HCT116 (cell line): ENCODE measurements at regions not wholly inside any gene's neighbourhood (a gene's known extent, or its start where the extent isn't known, plus 50 kb on each side); places are given as distances from the start of the nearest gene placed in this dataset.
"Not testable (repeated sequence)": the region's sequence is repeated elsewhere in the genome, so short reads cannot be mapped to it uniquely, and the experiment has no call there.

Experiments used
- ATAC-seq: fragments of 200-7000 bp; cut with Tn5 transposase; 2 replicates; pipeline ENCODE4 v1.9.1; 2020; ENCODE audit warnings: mild to moderate bottlenecking, moderate library complexity
- BruUV-seq: library from RNA; stranded (reverse); fragments of 400-500 nt; replicated peaks from 2 replicates; lab custom pipeline; 2021; lab: Mats Ljungman, UMichigan
- CTCF ChIA-PET: fragments of 300-600 bp; sonication (Branson Sonifier 250); formaldehyde crosslinking; loops from one replicate; lab custom pipeline; 2021; ENCODE audit warnings: antibody characterized with exemption; lab: Charles Lee
- POLR2A ChIA-PET: fragments of 300-600, 350-600 bp; sonication (Branson Sonifier 250); formaldehyde crosslinking; loops from one replicate; lab custom pipeline; 2021; ENCODE audit warnings: antibody characterized with exemption; lab: Charles Lee
- RAD21 ChIA-PET, 2 experiments: fragments of 300-600 bp; sonication (Branson Sonifier 250); formaldehyde crosslinking; loops; one replicate each; lab custom pipeline; 2023; ENCODE audit warnings: low total read pairs in 2 of 2; ENCODE audit not compliant: uncharacterized antibody in 2 of 2, unreplicated experiment in 2 of 2, low non-redundant PET in 1 of 2; lab: Charles Lee
- DNase-seq: peaks from one replicate; pipeline ENCODE4 v3.0.0-alpha.2; 2010; ENCODE audit warnings: low read depth, low spot score
- H2AFZ ChIP-seq: fragments of 200-600 bp; shearing (Covaris generic), sonication (generic); 2 replicates; pipeline ENCODE4 v1.6.1; 2017; ENCODE audit warnings: low read depth, mixed run types, mixed read lengths, antibody characterized with exemption, low read length; ENCODE audit not compliant: poor library complexity, severe bottlenecking
- H3K27ac ChIP-seq: 2 replicates; pipeline ENCODE4 v1.5.1; 2012; ENCODE audit warnings: low read depth, low read length
- H3K27me3 ChIP-seq: fragments of 200-600 bp; sonication (generic); 2 replicates; pipeline ENCODE4 v1.6.1; 2016; ENCODE audit warnings: mixed run types, low read length, mixed read lengths; ENCODE audit not compliant: insufficient read depth
- H3K36me3 ChIP-seq, 2 experiments: fragments of 200-500 bp in 1 of 2; fragments of 200-600 bp in 1 of 2; sonication (Bioruptor generic) in 1 of 2; sonication (generic) in 1 of 2; 2 replicates each; pipeline versions ENCODE4 v1.5.1 to v1.6.1; 2014 to 2016; ENCODE audit warnings: low read length in 2 of 2, inconsistent platforms in 1 of 2, mixed read lengths in 1 of 2, mixed run types in 1 of 2; ENCODE audit not compliant: insufficient read depth in 2 of 2, control insufficient read depth in 1 of 2
- H3K4me1 ChIP-seq, 2 experiments: fragments of 200-600 bp in 1 of 2; sonication (generic) in 1 of 2; 2 replicates each; pipeline versions ENCODE4 v1.5.1 to v1.6.1; 2012 to 2017; ENCODE audit warnings: low read length in 2 of 2, inconsistent platforms in 1 of 2, mild to moderate bottlenecking in 1 of 2, mixed read lengths in 1 of 2, mixed run types in 1 of 2, moderate library complexity in 1 of 2; ENCODE audit not compliant: insufficient read depth in 2 of 2, control insufficient read depth in 1 of 2
- H3K4me2 ChIP-seq: fragments of 200-600 bp; sonication (generic); 2 replicates; pipeline ENCODE4 v1.6.1; 2017; ENCODE audit warnings: mixed run types, low read length, mixed read lengths
- H3K4me3 ChIP-seq, 2 experiments: fragments of 200-600 bp in 1 of 2; sonication (generic) in 1 of 2; replicated peaks in 1 of 2; 2 replicates each; pipeline ENCODE4 v1.5.1; 2011 to 2016; ENCODE audit warnings: low read length in 2 of 2, control low read depth in 1 of 2, low read depth in 1 of 2, mild to moderate bottlenecking in 1 of 2, mixed read lengths in 1 of 2, mixed run types in 1 of 2
- H3K79me2 ChIP-seq: fragments of 200-600 bp; sonication (generic); 2 replicates; pipeline ENCODE4 v1.6.1; 2017; ENCODE audit warnings: mild to moderate bottlenecking, mixed run types, low read length, moderate library complexity, mixed read lengths; ENCODE audit not compliant: insufficient read depth
- H3K9ac ChIP-seq: fragments of 200-600 bp; sonication (generic); 2 replicates; pipeline ENCODE4 v1.6.1; 2016; ENCODE audit warnings: low read length, mixed read lengths
- H3K9me2 ChIP-seq: fragments of 200-600 bp; sonication (generic), shearing (Covaris generic); 2 replicates; pipeline ENCODE4 v1.6.1; 2017; ENCODE audit warnings: mixed run types, mild to moderate bottlenecking, moderate library complexity; ENCODE audit not compliant: insufficient read depth
- H3K9me3 ChIP-seq, 2 experiments: fragments of 200-500 bp in 1 of 2; fragments of 200-600 bp in 1 of 2; sonication (Bioruptor generic) in 1 of 2; sonication (generic) in 1 of 2; 2 replicates each; pipeline ENCODE4 v1.6.1; 2014 to 2017; ENCODE audit warnings: low read length in 2 of 2, mixed read lengths in 2 of 2, inconsistent platforms in 1 of 2, low read depth in 1 of 2, mild to moderate bottlenecking in 1 of 2, mixed run types in 1 of 2, moderate library complexity in 1 of 2; ENCODE audit not compliant: control insufficient read depth in 1 of 2, insufficient read depth in 1 of 2
- H4K20me1 ChIP-seq: fragments of 200-600 bp; sonication (generic), shearing (Covaris generic); 2 replicates; pipeline ENCODE4 v1.6.1; 2017; ENCODE audit warnings: mixed run types, mild to moderate bottlenecking, moderate library complexity; ENCODE audit not compliant: insufficient read depth
- CBX3 ChIP-seq: IDR thresholded peaks from 2 replicates; pipeline ENCODE4 v1.6.1; 2012; ENCODE audit warnings: low read depth
- CEBPB ChIP-seq: IDR thresholded peaks from 2 replicates; pipeline ENCODE4 v1.6.1; 2012; ENCODE audit warnings: low read depth
- EZH2phosphoT487 ChIP-seq: fragments of 200-600 bp; IDR thresholded peaks from 2 replicates; pipeline ENCODE4 v1.6.1; 2018; ENCODE audit warnings: antibody characterized with exemption, borderline replicate concordance
- FOSL1 ChIP-seq: IDR thresholded peaks from 2 replicates; pipeline ENCODE4 v1.6.1; 2012; ENCODE audit warnings: low read depth
- JUND ChIP-seq: IDR thresholded peaks from 2 replicates; pipeline ENCODE4 v1.6.1; 2012
- POLR2A ChIP-seq: IDR thresholded peaks from 2 replicates; pipeline ENCODE4 v1.7.0; 2011; ENCODE audit warnings: borderline replicate concordance; ENCODE audit not compliant: insufficient read depth, insufficient read length; ENCODE audit errors: extremely low read depth
- YY1 ChIP-seq: IDR thresholded peaks from 2 replicates; pipeline ENCODE4 v1.6.1; 2011; ENCODE audit warnings: low read length, low read depth, moderate library complexity, mild to moderate bottlenecking; ENCODE audit not compliant: insufficient replicate concordance; ENCODE audit errors: extremely low read depth
- ZFX ChIP-seq: fragments of 450-650 bp; IDR thresholded peaks from 2 replicates; pipeline ENCODE4 v1.6.1; 2017
- ZNF274 ChIP-seq: fragments of 200-500 bp; sonication (Bioruptor generic); IDR thresholded peaks from 2 replicates; pipeline ENCODE4 v1.6.1; 2014; ENCODE audit warnings: mild to moderate bottlenecking, low read depth, low read length, inconsistent platforms
- intact Hi-C: fragments of 100-400 bp; cut with micrococcal nuclease; formaldehyde crosslinking; loops from 2 replicates; pipeline ENCODE4 v1.10.0; 2022
- TF ChIP-seq, protein P1 (sequence below), 3 experiments: fragments of 200-600 bp in 1 of 3; sonication (generic) in 1 of 3; IDR thresholded peaks in 2 of 3; conservative IDR thresholded peaks in 1 of 3; 2 replicates each; pipeline ENCODE4 v1.5.1; 2012 to 2017; ENCODE audit warnings: low read depth in 2 of 3, low read length in 2 of 3, antibody characterized with exemption in 1 of 3, borderline replicate concordance in 1 of 3, control low read depth in 1 of 3, mild to moderate bottlenecking in 1 of 3, mixed read lengths in 1 of 3, mixed run types in 1 of 3, moderate library complexity in 1 of 3; ENCODE audit not compliant: insufficient read depth in 1 of 3
- TF ChIP-seq, protein P2 (sequence below): IDR thresholded peaks from 2 replicates; pipeline ENCODE4 v1.6.1; 2011; ENCODE audit warnings: mild to moderate bottlenecking, low read length, moderate library complexity; ENCODE audit not compliant: insufficient replicate concordance; ENCODE audit errors: extremely low read depth
- TF ChIP-seq, protein P3 (sequence below): IDR thresholded peaks from 2 replicates; pipeline ENCODE4 v1.6.1; 2012

- Histone ChIP-seq H2AFZ (no peak overlapping the region), H3K9me2 (no peaks in the 10 kb centered on the region), H3K79me2 (no peaks in the 10 kb centered on the region), H3K4me1 (no peaks in the 10 kb centered on the region), H3K27ac (no peak overlapping the region), H3K9ac (no peak overlapping the region), H3K9me3 (no peaks in the 10 kb centered on the region), H3K36me3 (no peaks in the 10 kb centered on the region), H3K4me3 (no peak overlapping the region), H3K4me2 (no peak overlapping the region), H4K20me1 (no peaks in the 10 kb centered on the region), H3K27me3 (no peaks in the 10 kb centered on the region)
- BruUV-seq: no TSS peak
- ChIA-PET CTCF (no interaction called here), POLR2A (no interaction called here), RAD21 (no interaction called here)
- ATAC-seq (no peak), DNase-seq (no peak)
- intact Hi-C loops: no loop called here
- TF ChIP-seq CEBPB: no peak
- TF ChIP-seq ZNF274: no peak
- TF ChIP-seq, protein P1, sequence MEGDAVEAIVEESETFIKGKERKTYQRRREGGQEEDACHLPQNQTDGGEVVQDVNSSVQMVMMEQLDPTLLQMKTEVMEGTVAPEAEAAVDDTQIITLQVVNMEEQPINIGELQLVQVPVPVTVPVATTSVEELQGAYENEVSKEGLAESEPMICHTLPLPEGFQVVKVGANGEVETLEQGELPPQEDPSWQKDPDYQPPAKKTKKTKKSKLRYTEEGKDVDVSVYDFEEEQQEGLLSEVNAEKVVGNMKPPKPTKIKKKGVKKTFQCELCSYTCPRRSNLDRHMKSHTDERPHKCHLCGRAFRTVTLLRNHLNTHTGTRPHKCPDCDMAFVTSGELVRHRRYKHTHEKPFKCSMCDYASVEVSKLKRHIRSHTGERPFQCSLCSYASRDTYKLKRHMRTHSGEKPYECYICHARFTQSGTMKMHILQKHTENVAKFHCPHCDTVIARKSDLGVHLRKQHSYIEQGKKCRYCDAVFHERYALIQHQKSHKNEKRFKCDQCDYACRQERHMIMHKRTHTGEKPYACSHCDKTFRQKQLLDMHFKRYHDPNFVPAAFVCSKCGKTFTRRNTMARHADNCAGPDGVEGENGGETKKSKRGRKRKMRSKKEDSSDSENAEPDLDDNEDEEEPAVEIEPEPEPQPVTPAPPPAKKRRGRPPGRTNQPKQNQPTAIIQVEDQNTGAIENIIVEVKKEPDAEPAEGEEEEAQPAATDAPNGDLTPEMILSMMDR (IDR thresholded peaks at IDR 0.05 in 2 of 3, conservative IDR thresholded peaks at IDR 0.05 in 1 of 3; ENCODE audit: borderline replicate concordance in 1 of 3, insufficient read depth in 1 of 3, low read depth in 2 of 3, low read length in 2 of 3): no peak
- TF ChIP-seq EZH2phosphoT487: no peak
Observed at GRCh38 chr4:131347816-131348215, 1801.3 kb upstream of the PCDH10 start.

DNA sequence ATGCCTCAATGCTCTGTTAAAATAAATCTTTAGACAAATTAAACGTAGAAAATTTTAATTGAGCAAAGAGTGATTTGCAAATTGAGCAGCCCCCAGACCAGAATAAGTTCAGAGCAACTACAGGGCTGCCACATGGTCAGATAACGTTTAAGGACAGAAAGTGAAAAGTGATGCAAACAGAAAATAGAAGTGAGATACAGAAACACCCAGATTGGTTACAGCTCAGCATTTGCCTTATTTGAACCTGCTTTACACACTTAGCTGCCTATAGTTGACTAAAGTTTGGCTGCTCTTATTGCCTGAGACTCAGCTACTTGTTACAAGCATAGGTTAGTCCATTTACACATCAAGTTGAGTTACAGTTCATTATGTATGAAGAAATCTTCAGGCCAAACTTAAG is 1800.8 kb upstream of the PCDH10 start:
- Histone ChIP-seq H3K27ac (no peak overlapping the region), H3K79me2 (no peaks in the 10 kb centered on the region), H3K4me3 (no peak overlapping the region), H4K20me1 (no peaks in the 10 kb centered on the region), H3K9me2 (no peaks in the 10 kb centered on the region), H2AFZ (no peak overlapping the region), H3K9ac (no peak overlapping the region), H3K36me3 (no peaks in the 10 kb centered on the region)
- no TSS peak for BruUV-seq
- CTCF ChIA-PET: no interaction called here
- RAD21 ChIA-PET: no interaction called here
- no peak for DNase-seq
- no peak for ATAC-seq
- intact Hi-C loops: no loop called here
- TF ChIP-seq, protein P2, sequence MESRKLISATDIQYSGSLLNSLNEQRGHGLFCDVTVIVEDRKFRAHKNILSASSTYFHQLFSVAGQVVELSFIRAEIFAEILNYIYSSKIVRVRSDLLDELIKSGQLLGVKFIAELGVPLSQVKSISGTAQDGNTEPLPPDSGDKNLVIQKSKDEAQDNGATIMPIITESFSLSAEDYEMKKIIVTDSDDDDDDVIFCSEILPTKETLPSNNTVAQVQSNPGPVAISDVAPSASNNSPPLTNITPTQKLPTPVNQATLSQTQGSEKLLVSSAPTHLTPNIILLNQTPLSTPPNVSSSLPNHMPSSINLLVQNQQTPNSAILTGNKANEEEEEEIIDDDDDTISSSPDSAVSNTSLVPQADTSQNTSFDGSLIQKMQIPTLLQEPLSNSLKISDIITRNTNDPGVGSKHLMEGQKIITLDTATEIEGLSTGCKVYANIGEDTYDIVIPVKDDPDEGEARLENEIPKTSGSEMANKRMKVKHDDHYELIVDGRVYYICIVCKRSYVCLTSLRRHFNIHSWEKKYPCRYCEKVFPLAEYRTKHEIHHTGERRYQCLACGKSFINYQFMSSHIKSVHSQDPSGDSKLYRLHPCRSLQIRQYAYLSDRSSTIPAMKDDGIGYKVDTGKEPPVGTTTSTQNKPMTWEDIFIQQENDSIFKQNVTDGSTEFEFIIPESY: no peak
- TF ChIP-seq FOSL1 (no peak), POLR2A (no peak), CBX3 (no peak), ZFX (no peak), YY1 (no peak), JUND (no peak), CEBPB (no peak)
- TF ChIP-seq, protein P3, sequence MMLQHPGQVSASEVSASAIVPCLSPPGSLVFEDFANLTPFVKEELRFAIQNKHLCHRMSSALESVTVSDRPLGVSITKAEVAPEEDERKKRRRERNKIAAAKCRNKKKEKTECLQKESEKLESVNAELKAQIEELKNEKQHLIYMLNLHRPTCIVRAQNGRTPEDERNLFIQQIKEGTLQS: no peak
- TF ChIP-seq, all 23 proteins: peak for 0
- Histone ChIP-seq H3K9me3 (no peaks in the 10 kb centered on the region), H3K27me3 (no peaks in the 10 kb centered on the region), H3K4me2 (no peak overlapping the region), H3K4me1 (no peaks in the 10 kb centered on the region)
- POLR2A ChIA-PET: no interaction called here

DNA sequence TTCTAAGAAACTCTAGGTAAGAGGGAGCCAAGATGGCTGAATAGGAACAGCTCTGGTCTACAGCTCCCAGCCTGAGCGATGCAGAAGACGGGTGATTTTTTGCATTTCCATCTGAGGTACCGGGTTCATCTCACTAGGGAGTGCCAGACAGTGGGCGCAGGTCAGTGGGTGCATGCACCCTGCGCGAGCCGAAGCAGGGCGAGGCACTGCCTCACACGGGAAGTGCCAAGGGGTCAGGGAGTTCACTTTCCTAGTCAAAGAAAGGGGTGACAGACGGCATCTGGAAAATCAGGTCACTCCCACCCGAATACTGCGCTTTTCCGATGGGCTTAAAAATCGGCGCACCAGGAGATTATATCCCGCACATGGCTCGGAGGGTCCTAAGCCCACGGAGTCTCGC is 1796.7 kb upstream of the PCDH10 start:
- H4K20me1 ChIP-seq, H3K4me2 ChIP-seq, DNase-seq, BruUV-seq, H3K27me3 ChIP-seq, RAD21 ChIA-PET, ATAC-seq, H3K9me3 ChIP-seq, H3K27ac ChIP-seq, H3K4me1 ChIP-seq, intact Hi-C loops, H3K9ac ChIP-seq, POLR2A ChIA-PET, H3K36me3 ChIP-seq, H2AFZ ChIP-seq, H3K4me3 ChIP-seq, H3K79me2 ChIP-seq, CTCF ChIA-PET, H3K9me2 ChIP-seq: not testable (repeated sequence)
